Retinal pigment epithelial cell (primary cell): ENCODE measurements at regions not wholly inside any gene's neighbourhood (a gene's known extent, or its start where the extent isn't known, plus 50 kb on each side); places are given as distances from the start of the nearest gene placed in this dataset.
"Not testable (repeated sequence)": the region's sequence is repeated elsewhere in the genome, so short reads cannot be mapped to it uniquely, and the experiment has no call there.

ENCODE experiments used
- DNase-seq: peaks from one replicate; pipeline ENCODE4 v3.0.0-alpha.2; 2010; ENCODE audit warnings: low read depth
- H3K4me3 ChIP-seq: 2 replicates; pipeline ENCODE4 v1.5.1; 2011; ENCODE audit warnings: mild to moderate bottlenecking, low read length, control low read depth, moderate library complexity
- TF ChIP-seq, protein P1 (sequence below): conservative IDR thresholded peaks from 2 replicates; pipeline ENCODE4 v1.5.1; 2011; ENCODE audit warnings: low read depth, low read length, control low read depth, inconsistent platforms

GRCh38 chr7:153941061-153941460, 111.1 kb upstream of the DPP6 start:
- DNase-seq: no peak
- no peak overlapping the region for H3K4me3 ChIP-seq
- TF ChIP-seq, protein P1, sequence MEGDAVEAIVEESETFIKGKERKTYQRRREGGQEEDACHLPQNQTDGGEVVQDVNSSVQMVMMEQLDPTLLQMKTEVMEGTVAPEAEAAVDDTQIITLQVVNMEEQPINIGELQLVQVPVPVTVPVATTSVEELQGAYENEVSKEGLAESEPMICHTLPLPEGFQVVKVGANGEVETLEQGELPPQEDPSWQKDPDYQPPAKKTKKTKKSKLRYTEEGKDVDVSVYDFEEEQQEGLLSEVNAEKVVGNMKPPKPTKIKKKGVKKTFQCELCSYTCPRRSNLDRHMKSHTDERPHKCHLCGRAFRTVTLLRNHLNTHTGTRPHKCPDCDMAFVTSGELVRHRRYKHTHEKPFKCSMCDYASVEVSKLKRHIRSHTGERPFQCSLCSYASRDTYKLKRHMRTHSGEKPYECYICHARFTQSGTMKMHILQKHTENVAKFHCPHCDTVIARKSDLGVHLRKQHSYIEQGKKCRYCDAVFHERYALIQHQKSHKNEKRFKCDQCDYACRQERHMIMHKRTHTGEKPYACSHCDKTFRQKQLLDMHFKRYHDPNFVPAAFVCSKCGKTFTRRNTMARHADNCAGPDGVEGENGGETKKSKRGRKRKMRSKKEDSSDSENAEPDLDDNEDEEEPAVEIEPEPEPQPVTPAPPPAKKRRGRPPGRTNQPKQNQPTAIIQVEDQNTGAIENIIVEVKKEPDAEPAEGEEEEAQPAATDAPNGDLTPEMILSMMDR: no peak

DNA sequence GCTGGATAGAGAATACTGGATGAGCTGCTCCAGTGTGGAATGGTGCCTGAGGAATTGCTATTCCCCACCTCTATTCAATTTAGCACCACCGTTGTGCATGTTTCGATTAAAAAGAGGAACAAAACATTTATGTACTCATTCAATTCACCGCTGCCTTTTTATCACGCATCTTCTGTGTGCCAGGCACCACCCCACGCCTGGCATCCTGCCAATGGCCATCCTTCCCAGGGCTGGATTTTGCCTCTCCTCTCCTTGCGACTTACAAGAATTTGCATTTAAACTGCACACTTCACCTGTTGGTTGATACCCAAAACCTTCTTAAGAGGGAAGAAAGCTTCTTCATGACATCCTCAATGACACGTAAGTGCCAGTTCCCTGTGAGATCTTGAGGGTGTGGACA, 110.2 kb upstream of the DPP6 start:
- no peak for DNase-seq
- H3K4me3 ChIP-seq: no peak overlapping the region
- TF ChIP-seq, protein P1: no peak

DNA sequence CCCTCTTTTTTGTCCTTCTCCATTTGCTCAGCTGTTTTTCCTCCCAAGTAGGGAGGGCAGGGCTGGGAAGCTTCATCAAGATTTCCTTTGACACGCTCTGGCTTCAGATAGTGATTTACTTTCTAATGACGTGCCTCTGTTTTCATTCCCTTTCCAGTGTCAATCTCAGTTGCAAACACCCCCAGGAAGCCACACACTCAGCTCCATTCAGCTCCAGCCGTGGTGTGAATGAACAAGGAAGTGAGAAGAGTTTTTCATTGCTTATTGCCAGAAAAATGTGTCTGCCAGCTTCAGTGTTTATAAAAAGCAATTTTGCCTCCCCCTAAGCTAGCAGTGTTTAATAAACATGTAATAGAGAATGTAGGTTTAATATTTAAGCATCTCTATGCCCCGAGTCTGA, 108.7 kb upstream of the DPP6 start:
- TF ChIP-seq, protein P1: no peak
- DNase-seq: no peak
- no peak overlapping the region for H3K4me3 ChIP-seq

- no peak overlapping the region for H3K4me3 ChIP-seq
- no peak for DNase-seq
- TF ChIP-seq, protein P1: no peak
Measured at GRCh38 chr7:153943861-153944260, 108.3 kb upstream of the DPP6 start.

DNA sequence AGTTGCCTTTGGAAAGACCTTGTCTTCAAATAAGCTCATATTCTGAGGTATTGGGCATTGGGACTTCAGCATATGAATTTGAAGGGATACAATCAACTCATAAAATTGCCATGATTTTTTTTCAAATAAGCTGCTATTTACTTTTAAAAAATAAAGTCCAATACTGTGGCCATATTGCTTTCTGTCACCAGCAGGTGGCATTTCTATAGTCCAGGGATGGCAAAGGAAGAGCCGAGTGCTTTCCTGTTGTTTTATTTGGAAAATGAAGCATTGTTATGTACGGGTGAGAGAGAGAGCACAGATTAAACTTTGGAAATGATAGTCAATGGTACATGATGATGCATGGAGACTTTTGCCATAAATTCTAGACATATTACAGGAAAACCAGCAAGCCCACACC, 104.1 kb upstream of the DPP6 start:
- no peak for DNase-seq
- H3K4me3 ChIP-seq: no peak overlapping the region
- TF ChIP-seq, protein P1: no peak

- no peak overlapping the region for H3K4me3 ChIP-seq
- TF ChIP-seq, protein P1: no peak
- DNase-seq: no peak
Measured at GRCh38 chr7:153951316-153951715, 100.9 kb upstream of the DPP6 start.

- TF ChIP-seq, protein P1: no peak
- H3K4me3 ChIP-seq: no peak overlapping the region
- no peak for DNase-seq
Measured at GRCh38 chr7:153954477-153954876, 97.7 kb upstream of the DPP6 start.

DNA sequence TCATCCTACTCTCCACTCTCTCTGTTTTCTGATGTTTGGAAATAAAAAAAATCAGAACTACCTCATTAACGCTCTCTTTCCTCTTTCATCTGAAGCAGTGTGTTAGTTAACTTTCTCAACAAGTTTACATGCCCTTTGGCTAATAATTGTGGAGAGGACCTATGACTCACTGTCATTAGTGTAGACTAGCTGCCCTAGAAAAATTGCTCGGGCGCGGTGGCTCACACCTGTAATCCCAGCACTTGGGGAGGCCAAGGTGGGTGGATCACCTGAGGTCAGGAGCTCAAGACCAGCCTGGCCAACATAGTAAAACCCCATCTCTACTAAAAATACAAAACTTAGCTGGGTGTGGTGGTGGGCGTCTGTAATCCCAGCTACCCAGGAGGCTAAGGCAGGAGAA, 94.5 kb upstream of the DPP6 start:
- not testable (repeated sequence) for DNase-seq, H3K4me3 ChIP-seq

DNA sequence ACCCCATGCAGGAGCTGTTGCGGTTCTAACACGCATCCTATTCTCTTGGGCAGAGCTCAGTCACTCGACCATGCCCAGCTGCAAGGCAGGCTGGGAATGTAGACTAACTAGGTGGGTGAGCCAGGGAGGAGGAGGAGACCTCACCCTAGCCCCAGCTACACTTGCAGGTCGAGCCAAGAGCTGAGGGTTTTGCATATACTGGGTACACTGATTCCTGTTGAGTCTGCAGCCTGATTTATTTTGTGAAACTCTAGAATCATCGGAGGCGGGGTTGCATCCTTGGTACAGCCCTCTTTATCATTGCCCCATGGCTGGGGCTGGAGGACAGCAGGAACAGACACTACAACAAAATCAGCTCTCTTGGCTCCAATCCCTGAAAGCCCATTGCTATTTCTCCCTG, 93.8 kb upstream of the DPP6 start:
- H3K4me3 ChIP-seq, DNase-seq: not testable (repeated sequence)

GRCh38 chr7:153958789-153959188, 93.4 kb upstream of the DPP6 start:
- DNase-seq: not testable (repeated sequence)

DNA sequence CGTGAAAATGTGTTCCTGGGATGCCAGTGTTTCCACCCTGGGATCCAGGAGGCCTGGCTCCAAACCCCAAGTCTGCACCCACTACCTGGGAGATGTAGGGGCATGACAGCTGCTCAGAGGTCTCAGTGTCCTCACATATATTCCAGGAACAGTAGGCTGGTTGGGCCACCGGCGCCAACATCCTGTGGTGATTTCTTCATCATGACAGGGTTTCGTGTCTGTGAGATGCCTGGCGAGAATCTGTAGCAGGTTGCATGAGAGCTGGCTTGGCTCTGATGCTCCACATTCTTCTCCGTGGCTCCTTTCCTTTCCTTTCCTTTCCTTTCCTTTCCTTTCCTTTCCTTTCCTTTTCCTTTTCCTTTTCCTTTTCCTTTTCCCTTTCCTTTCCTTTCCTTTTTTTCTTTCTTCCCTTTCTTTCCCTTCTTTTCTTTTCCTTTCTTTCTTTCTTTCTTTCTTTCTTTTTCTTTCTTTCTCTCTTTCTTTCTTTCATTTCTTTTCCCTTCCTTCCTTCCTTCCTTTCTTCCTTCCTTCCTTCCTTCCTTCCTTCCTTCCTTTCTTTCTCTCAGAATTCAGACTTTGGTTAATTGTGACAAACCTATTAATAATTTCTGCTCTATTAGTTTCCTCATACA, 87.6 kb upstream of the DPP6 start:
- not testable (repeated sequence) for DNase-seq, H3K4me3 ChIP-seq

More at GRCh38 chr7:153958789-153959188, 93.4 kb upstream of the DPP6 start:
- not testable (repeated sequence) for H3K4me3 ChIP-seq
